Renal cortical epithelial cell (primary cell): ENCODE measurements at regions not wholly inside any gene's neighbourhood (a gene's known extent, or its start where the extent isn't known, plus 50 kb on each side); places are given as distances from the start of the nearest gene placed in this dataset.
"Not testable (repeated sequence)": the region's sequence is repeated elsewhere in the genome, so short reads cannot be mapped to it uniquely, and the experiment has no call there.

Source experiments
- DNase-seq: peaks from one replicate; pipeline ENCODE4 v3.0.0-alpha.2; 2011; ENCODE audit warnings: low read depth

GRCh38 chr16:52976539-52977167 is 76.0 kb downstream of the CHD9NB start:
- DNase-seq = peak; percentile 49

DNA sequence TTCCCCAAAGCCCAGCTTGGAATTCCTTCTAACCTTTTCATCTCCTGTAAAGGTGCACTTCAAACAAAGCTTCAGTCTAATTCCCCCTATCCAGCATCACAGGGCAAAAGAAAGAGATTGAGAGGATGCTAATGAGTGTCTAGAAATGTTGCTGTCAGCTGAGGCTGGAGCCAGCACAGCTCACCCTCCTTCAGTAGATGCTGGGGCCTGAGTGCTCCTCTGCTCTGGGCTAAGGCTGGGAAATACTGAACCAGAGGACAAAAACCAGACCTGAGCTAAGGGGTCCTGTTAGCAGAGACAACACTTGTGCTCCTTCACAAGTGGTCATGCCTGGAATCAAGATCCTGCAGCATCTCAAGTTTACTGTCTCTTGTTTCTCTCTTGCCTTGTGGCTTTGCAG is 85.0 kb downstream of the CHD9NB start:
- DNase-seq = no peak

DNA sequence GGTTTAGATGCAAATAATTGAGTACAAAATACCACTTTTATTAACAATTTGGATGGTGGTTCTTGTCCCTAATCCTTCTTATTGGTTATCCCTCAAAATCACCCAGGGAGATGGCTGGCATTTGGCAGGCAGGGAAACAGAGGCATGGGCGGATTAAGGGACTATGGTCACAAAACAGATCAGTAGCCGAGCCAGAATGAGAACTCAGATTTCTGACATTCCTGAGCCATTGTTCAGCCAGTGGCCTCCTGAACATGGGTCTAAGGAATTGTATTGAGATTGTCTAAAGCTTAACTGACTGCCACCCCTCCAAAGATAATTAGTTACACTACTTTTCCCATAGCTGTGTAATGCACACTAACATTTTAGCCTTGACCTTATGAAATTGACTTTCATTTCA is 88.4 kb downstream of the CHD9NB start:
- peak; percentile 6 for DNase-seq

- DNase-seq = no peak
These were observed 88.8 kb downstream of the CHD9NB start for GRCh38 chr16:52963855-52964242.

DNA sequence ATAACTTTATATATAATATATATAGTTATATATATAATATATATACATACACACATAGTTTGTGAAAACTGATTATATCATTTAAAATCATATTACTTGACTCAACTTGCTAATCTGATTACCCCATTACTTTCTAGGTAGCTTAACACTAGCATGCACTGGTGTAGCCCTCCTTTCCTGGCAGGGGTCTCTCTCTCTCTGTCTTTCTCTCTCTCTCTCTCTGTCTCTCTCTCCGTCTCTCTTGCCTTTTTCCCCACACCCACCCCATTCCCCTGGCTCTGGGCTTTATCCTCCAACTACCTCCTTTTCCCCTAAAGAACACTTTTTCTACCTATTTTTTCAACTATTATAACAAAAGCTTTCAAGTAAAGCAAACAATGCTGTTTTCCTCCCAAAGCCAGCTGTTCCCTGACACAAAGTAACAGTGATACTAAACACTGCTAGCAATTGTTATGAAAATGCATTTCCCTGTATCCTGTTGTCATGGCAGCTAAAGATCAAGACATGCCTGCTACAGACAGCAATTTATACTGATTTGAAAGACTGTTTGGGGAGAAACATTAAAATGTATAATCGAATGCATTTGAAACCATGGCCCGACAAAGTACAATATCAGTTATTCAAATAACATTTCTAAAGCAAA is 89.4 kb downstream of the CHD9NB start:
- no peak for DNase-seq

DNA sequence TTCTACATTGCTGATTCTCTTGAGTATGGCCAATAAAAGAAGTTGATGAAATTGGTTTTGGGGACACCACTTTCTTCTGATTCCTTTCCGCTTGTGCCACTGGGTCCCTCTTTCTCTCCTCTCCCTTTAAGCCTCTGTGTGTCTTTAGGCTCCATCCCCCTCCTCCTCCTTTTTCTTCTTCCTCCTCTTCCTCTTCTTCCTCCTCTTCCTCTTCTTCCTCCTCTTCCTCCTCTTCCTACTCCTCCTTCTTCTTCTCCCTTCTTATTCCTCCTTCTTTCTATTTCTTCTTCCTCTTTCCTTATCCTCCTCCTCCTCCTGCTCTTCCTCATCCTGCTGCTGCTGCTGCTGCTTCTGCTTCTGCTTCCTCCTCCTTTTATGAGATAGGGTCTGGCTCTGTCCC is 93.7 kb downstream of the CHD9NB start:
- DNase-seq = no peak

DNA sequence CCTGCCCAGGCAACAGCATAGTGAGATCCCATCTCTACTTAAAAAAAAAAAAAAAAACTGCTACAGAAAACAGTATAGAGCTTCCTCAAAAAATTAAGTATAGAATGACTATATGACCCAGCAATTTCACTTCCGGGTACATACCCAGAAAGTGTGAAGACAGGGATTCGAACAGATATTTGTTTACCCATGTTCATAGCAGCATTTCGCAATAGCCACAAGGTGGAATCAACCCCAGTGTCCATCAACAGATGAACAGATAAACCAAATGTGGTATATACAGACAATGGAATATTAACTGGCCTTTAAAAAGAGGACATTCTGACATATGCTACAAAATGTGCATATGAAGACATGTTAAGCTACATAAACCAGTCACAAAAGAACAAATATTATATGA is 95.5 kb downstream of the CHD9NB start:
- no peak for DNase-seq

- no peak for DNase-seq
These were observed 96.7 kb downstream of the CHD9NB start for GRCh38 chr16:52956044-52956443.

DNA sequence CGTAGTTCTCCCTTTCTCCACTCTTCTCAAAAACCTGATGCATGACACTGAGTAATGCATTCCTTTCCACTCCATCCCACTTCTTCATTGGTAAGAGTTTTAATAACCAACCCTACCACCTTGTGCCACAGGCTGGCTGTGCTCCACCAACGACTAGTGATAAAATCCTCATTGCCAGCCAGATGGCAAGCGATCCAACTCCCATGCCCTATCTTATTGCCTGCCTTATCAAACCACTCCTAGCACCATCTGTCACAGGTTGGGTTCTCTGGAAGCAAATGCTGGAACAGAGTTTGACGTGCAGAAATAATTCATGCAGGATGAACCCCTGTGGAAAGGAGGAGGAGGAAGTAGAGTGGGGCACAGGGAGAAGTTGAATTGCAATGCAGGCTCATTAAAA is 99.5 kb downstream of the CHD9NB start:
- DNase-seq = no peak

GRCh38 chr16:52948946-52949345 is 103.8 kb downstream of the CHD9NB start:
- DNase-seq = no peak

GRCh38 chr16:52932321-52932720 is 120.4 kb downstream of the CHD9NB start:
- no peak for DNase-seq

DNA sequence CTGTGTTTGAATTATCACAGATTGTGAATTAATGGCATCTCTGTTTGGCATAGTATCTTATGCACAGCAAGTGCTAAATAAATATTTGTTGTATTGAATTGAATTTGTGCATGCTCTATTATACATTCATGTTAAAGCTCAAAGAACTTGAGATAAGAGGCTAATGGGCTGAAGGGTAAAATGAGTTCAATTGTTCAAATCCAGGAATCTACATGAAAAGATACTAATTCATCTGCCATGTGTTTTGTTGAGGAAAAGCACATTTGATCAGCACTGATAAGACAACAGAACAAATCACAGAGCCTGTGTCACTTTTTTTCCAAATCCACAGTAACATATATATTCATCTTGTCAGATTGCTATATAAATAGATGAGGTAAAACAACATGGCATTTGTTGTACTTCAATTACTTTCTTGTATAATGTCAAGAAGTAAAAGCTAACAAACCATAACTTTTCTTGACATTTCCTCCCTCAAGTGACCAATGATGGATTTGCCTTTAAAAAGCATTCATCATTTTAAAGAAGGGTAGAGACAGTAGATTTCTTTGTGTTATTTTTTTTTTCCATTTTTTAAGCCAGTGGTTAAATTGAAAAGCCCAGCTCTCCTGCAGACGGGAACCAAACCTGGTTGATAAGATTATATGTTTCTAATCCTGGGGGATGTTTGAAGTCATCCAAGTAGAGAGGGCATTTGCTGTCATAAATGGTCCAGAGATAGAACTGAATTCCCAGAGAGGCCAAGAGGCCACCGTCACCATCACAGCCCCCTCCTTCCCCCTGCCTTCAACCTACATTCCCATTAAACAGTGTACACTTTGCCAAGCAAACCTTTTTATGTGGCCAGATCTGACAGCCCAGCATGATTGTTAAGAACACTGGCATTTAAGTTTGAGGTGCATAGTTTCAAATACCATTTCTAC is 123.0 kb downstream of the CHD9NB start:
- DNase-seq = no peak

GRCh38 chr16:52928955-52929354 is 123.7 kb downstream of the CHD9NB start:
- no peak for DNase-seq

GRCh38 chr16:52925143-52925542 is 127.6 kb downstream of the CHD9NB start:
- no peak for DNase-seq

GRCh38 chr16:52924162-52924561 is 128.5 kb downstream of the CHD9NB start:
- no peak for DNase-seq

DNA sequence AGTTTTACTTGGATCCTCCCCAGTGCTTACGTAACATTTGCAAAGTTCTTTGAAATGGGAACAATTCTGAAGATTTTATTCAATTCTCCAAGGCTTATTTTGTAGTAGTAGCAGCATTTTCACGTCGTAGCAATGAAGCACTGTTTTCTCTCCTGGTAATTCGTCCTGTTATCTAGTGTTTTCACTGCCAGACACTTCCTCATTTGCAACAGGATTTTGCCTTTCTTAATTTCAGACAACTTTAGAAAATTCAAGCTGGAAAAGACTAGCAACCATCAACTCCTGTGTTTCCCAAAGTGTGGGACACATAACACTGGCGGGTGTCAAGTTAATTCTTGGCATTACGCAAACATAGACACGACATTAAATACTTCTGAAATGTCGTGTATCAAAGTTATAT is 131.6 kb downstream of the CHD9NB start:
- no peak for DNase-seq

- no peak for DNase-seq
These were observed 132.4 kb downstream of the CHD9NB start for GRCh38 chr16:52920331-52920730.

GRCh38 chr16:52914428-52914827 is 138.3 kb downstream of the CHD9NB start:
- no peak for DNase-seq

DNA sequence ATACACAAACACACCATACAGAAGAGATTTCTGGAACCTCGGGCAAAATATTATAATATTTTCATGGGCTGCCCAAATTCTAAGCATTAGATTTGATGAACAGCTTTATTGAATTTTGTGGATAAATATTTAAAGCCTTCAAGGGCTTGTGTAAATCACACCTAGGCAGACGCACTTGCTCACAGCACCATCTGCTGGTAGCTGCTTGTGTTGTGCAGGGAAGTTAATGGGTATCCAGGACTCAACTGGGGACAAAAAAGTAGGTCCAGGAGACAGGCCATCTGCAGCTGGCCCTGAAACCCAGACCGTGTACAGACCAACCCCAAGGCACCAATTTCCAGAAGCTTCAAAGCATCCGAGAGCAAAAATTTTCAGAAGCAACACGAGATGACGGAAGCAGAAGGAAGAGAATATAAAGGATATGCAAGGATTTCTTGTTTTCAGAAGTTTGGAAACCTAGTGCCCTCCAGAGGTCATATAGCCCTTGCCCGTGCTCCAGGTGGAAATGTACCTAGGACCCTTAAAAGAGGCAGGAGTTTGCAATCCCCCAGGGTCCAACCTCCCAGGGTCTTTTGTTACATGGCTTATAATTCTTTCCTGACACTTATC is 140.0 kb downstream of the CHD9NB start:
- peak; percentile 69 for DNase-seq

DNA sequence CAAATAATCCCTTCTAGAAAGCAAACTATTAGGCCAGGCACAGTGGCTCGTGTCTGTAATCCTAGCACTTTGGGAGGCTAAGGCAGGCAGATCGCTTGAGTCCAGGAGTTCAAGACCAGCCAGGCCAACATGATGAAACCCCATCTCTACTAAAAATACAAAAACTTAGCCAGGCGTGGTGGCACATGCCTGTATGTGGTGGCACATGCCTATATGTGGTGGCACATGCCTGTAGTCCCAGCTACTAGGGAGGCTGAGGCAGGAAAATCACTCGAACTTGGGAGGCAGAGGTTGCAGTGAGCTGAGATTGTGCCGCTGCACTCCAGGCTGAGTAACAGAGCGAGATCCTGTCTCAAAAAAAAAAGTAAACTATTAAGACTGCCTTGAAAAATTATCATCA is 144.6 kb downstream of the CHD9NB start:
- not testable (repeated sequence) for DNase-seq

DNA sequence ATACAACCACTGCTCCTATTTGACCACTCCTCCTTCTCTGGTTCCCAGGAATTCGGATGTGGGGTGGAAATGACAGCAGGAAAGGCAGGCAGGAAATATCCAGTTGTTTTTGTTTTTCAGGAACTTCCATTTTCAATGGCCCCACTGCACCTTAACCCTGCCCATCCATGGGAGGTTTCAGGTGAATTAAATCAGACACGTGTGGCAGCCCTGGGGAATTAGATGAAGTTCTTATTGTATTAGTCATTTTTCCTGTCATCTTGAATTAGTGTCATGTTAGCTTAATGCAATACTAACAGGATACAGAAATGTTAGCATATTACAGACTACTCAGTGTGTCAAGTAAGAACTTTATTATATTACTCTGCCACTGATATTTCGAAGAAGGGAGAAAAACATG is 146.4 kb downstream of the CHD9NB start:
- peak; percentile 16 for DNase-seq

GRCh38 chr16:52896478-52897164 is 156.1 kb downstream of the CHD9NB start:
- no peak for DNase-seq
